KMS-11 (cell line): ENCODE measurements at regions not wholly inside any gene's neighbourhood (a gene's known extent, or its start where the extent isn't known, plus 50 kb on each side); places are given as distances from the start of the nearest gene placed in this dataset.

Source experiments
- H2AFZ ChIP-seq: fragments of 200-600 bp; sonication (generic); 2 replicates; pipeline ENCODE4 v1.6.1; 2016; ENCODE audit warnings: antibody characterized with exemption, mixed run types, low read depth
- H3K27ac ChIP-seq: fragments of 200-600 bp; sonication (generic); 2 replicates; pipeline ENCODE4 v1.6.1; 2016; ENCODE audit warnings: mild to moderate bottlenecking, mixed run types
- H3K27me3 ChIP-seq: fragments of 200-600 bp; sonication (generic); 2 replicates; pipeline ENCODE4 v1.6.1; 2017; ENCODE audit warnings: mild to moderate bottlenecking, low read depth, mixed run types, moderate library complexity; ENCODE audit not compliant: insufficient read depth
- H3K36me3 ChIP-seq: fragments of 200-600 bp; sonication (generic); 2 replicates; pipeline ENCODE4 v1.6.1; 2017; ENCODE audit warnings: mild to moderate bottlenecking, mixed run types; ENCODE audit not compliant: insufficient read depth
- H3K4me1 ChIP-seq: fragments of 200-600 bp; sonication (generic); 2 replicates; pipeline ENCODE4 v1.6.1; 2016; ENCODE audit warnings: mild to moderate bottlenecking, low read depth, mixed run types; ENCODE audit not compliant: poor library complexity, severe bottlenecking
- H3K4me2 ChIP-seq: fragments of 200-600 bp; sonication (generic); 2 replicates; pipeline ENCODE4 v1.7.0; 2016; ENCODE audit warnings: mild to moderate bottlenecking, mixed run types
- H3K4me3 ChIP-seq: fragments of 200-600 bp; sonication (generic); IDR thresholded peaks from 2 replicates; pipeline ENCODE4 v1.6.1; 2017; ENCODE audit warnings: low read depth, low read length, mixed read lengths; ENCODE audit not compliant: insufficient read depth
- H3K79me2 ChIP-seq: fragments of 200-600 bp; sonication (generic); 2 replicates; pipeline ENCODE4 v1.6.1; 2016; ENCODE audit warnings: low read depth, mixed run types; ENCODE audit not compliant: insufficient read depth
- H3K9ac ChIP-seq: fragments of 200-600 bp; sonication (generic); 2 replicates; pipeline ENCODE4 v1.6.1; 2016; ENCODE audit warnings: mild to moderate bottlenecking, mixed run types
- H4K20me1 ChIP-seq: fragments of 200-600 bp; sonication (generic); 2 replicates; pipeline ENCODE4 v1.6.1; 2016; ENCODE audit warnings: mild to moderate bottlenecking, mixed run types; ENCODE audit not compliant: insufficient read depth
- TF ChIP-seq, protein P1 (sequence below): fragments of 200-600 bp; sonication (generic); conservative IDR thresholded peaks from 2 replicates; pipeline ENCODE4 v1.6.1; 2017; ENCODE audit warnings: low read depth, mild to moderate bottlenecking, antibody characterized with exemption, low read length, moderate library complexity, mixed read lengths

DNA sequence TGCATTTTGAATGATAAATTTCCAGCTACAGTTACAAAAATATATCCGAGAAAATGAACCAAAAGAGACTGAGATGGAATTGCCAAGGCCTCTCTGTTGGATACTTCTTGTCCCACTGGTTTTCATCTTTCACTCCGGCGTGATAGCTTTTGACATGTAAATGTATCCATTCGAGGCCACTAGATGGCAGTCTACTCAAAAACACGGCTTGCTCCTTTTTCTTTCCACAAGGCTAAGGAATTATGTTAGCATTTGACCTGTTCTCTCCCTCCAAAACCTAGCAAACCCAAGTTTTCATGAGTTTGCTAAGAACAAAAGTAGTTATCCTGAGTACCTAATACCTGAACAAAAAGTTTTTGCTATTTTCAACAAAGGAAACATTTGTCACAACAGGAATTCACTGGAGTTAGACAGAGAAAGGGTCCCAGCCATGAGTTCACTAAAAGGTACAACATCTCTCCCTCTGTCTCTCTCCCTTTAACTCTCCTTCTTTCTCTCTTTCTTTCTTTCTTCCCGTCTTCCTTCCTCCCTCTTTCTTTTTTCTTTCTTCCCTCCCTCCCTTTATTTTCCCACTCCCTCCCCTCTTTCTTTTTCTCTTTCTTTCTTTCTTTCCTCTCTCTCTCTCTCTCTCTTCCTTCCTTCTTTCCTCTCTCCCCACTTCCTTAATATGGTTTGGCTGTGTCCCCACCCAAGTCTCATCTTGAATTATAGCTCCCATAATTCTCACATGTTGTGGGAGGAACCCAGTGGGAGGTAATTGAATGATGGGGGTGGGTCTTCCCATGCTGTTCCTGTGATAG is 207.9 kb upstream of the MYO3A start:
- Histone ChIP-seq H3K4me2 (no peak overlapping the region), H2AFZ (peak overlapping the region; percentile 7; the same call in 1 of the 2 replicates), H4K20me1 (no peaks in the 10 kb centered on the region), H3K36me3 (no peaks in the 10 kb centered on the region), H3K4me3 (no peak overlapping the region), H3K9ac (no peak overlapping the region), H3K27me3 (no peaks in the 10 kb centered on the region), H3K27ac (no peak overlapping the region), H3K4me1 (no peaks in the 10 kb centered on the region), H3K79me2 (no peaks in the 10 kb centered on the region)
- TF ChIP-seq, protein P1, sequence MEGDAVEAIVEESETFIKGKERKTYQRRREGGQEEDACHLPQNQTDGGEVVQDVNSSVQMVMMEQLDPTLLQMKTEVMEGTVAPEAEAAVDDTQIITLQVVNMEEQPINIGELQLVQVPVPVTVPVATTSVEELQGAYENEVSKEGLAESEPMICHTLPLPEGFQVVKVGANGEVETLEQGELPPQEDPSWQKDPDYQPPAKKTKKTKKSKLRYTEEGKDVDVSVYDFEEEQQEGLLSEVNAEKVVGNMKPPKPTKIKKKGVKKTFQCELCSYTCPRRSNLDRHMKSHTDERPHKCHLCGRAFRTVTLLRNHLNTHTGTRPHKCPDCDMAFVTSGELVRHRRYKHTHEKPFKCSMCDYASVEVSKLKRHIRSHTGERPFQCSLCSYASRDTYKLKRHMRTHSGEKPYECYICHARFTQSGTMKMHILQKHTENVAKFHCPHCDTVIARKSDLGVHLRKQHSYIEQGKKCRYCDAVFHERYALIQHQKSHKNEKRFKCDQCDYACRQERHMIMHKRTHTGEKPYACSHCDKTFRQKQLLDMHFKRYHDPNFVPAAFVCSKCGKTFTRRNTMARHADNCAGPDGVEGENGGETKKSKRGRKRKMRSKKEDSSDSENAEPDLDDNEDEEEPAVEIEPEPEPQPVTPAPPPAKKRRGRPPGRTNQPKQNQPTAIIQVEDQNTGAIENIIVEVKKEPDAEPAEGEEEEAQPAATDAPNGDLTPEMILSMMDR: peak; percentile 81

GRCh38 chr10:25738776-25739175 is 195.3 kb upstream of the MYO3A start:
- Histone ChIP-seq H3K4me2 (no peak overlapping the region), H2AFZ (no peak overlapping the region), H3K36me3 (no peaks in the 10 kb centered on the region), H4K20me1 (no peaks in the 10 kb centered on the region), H3K4me1 (no peaks in the 10 kb centered on the region), H3K27me3 (no peaks in the 10 kb centered on the region), H3K79me2 (no peaks in the 10 kb centered on the region), H3K9ac (no peak overlapping the region), H3K4me3 (no peak overlapping the region), H3K27ac (no peak overlapping the region)
- TF ChIP-seq, protein P1: no peak

DNA sequence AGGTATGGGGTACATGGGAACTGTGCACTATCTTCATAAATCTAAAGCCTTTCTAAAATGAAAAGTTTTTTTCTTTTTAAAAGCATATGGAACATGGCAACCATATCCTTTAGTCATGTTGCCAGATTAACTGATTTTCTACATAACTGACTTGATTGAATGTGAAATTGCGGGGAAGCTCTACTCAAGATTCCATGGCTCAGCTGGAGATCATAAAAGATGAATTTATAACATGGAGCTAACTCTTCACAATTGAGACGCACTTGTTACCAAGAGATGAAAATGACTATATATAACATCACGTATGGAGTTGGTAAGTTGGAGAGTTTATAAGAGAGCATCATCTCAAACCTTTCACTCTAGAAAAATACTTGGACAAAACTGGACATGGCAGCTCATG is 190.2 kb upstream of the MYO3A start:
- H3K4me2 ChIP-seq: no peak overlapping the region
- H4K20me1 ChIP-seq: no peaks in the 10 kb centered on the region
- no peak overlapping the region for H2AFZ ChIP-seq
- H3K27me3 ChIP-seq: no peaks in the 10 kb centered on the region
- no peaks in the 10 kb centered on the region for H3K79me2 ChIP-seq
- no peaks in the 10 kb centered on the region for H3K36me3 ChIP-seq
- no peaks in the 10 kb centered on the region for H3K4me1 ChIP-seq
- H3K27ac ChIP-seq: no peak overlapping the region
- TF ChIP-seq, protein P1: no peak
- H3K9ac ChIP-seq: no peak overlapping the region
- H3K4me3 ChIP-seq: no peak overlapping the region

DNA sequence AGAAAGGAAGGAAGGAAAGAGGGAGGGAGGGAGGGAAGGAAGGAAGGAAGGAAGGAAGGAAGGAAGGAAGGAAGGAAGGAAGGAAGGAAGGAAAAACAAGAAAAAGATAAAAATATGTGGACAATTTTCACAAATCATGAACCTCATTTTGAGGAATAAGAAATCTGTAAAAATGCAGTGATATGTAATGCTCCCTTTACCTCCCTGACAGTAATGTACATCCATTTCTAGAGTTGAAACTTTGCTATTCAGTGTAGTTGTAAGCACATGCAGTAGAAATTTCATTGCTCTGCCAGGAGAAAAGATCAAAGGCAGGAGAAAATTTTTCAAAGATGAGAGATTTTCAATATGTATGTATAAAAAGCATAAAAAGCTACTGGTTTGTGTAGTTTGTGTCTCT is 189.5 kb upstream of the MYO3A start:
- H4K20me1 ChIP-seq: no peaks in the 10 kb centered on the region
- no peaks in the 10 kb centered on the region for H3K4me1 ChIP-seq
- no peak overlapping the region for H3K9ac ChIP-seq
- H3K79me2 ChIP-seq: no peaks in the 10 kb centered on the region
- no peak overlapping the region for H3K4me3 ChIP-seq
- no peak overlapping the region for H3K4me2 ChIP-seq
- TF ChIP-seq, protein P1: no peak
- no peaks in the 10 kb centered on the region for H3K27me3 ChIP-seq
- H3K27ac ChIP-seq: no peak overlapping the region
- no peaks in the 10 kb centered on the region for H3K36me3 ChIP-seq
- H2AFZ ChIP-seq: no peak overlapping the region
